IPS-NIHi11 (cell line): ENCODE measurements at regions not wholly inside any gene's neighbourhood (a gene's known extent, or its start where the extent isn't known, plus 50 kb on each side); places are given as distances from the start of the nearest gene placed in this dataset.

Source experiments
- DNase-seq: peaks from one replicate; pipeline ENCODE4 v3.0.0; 2012; ENCODE audit warnings: mixed read lengths, low spot score

- no peak for DNase-seq
Observed at GRCh38 chrX:45295259-45295986, 94.7 kb upstream of the DIPK2B start.

- DNase-seq = no peak
Observed at GRCh38 chrX:45274576-45274975, 73.9 kb upstream of the DIPK2B start.

GRCh38 chrX:45267007-45267406 is 66.3 kb upstream of the DIPK2B start:
- no peak for DNase-seq

GRCh38 chrX:45266456-45266855 is 65.8 kb upstream of the DIPK2B start:
- no peak for DNase-seq

- no peak for DNase-seq
Observed at GRCh38 chrX:45264865-45265264, 64.2 kb upstream of the DIPK2B start.

- DNase-seq = no peak
Observed at GRCh38 chrX:45261471-45261870, 60.8 kb upstream of the DIPK2B start.

GRCh38 chrX:45261005-45261404 is 60.3 kb upstream of the DIPK2B start:
- peak; percentile 22 for DNase-seq

GRCh38 chrX:45258731-45259402 is 58.2 kb upstream of the DIPK2B start:
- DNase-seq = no peak
